ENCODE measurements at regions not wholly inside any gene's neighbourhood (a gene's known extent, or its start where the extent isn't known, plus 50 kb on each side); places are given as distances from the start of the nearest gene placed in this dataset.
"Not testable (repeated sequence)": the region's sequence is repeated elsewhere in the genome, so short reads cannot be mapped to it uniquely, and the experiment has no call there.

DNA sequence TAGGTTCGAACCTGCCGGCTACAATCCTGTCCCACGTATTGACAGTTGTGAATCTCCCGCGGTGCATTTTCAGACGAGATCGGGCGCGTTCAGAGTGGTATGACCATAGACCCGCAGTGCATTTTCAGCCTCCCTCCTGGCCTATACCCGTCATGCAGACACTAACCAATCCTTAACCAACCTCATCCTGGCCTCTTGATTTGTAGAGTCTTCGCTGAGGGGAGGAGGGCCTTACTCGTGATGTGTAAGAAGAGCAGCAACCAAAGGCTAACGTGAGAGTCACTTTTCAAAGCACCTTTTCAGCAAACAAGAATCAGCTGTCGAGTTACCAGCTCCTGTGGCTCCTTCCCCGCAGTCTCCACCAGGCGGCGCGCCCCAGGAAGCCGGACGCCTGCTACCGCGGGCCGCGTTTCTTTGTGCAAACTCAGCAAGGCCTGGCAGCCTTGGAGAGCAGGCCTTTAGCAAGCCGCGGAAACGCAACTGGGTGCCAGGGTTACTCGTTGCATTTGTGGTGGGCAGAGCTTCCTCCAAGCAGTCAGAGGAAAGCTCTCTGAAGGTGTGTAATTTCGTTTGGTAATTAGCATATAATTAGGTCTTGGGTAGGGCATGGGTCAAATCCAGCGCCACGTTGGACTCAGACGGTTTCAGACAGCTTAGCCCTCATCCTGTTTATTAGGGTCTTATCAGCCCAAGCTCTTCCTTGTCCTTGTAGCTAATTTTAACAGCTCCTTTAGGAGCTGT is 139.8 kb downstream of the OR2B2 start:
- peak; percentile 93 for DNase-seq (ENCODE audit: low read depth)

DNA sequence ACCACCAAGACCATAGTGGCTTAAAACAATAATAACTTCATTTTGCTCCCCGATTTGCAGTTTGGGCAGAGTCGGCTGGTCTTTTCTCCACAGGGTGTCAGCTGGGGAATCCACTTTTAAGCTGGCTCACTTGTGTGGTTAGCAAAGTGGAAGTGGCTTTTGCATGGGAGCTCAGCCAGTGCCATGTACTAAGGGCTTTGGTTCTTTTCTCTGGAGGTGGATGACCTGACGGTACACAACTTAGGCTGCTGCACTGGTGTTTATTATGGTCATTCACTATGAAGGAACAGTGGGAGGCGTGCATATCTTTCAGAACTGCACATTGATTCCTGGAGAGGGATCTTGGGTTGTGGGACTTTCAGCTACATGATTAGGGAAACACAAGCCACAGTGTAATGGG is 141.0 kb downstream of the OR2B2 start:
- no peak for DNase-seq (ENCODE audit: low read depth)

DNA sequence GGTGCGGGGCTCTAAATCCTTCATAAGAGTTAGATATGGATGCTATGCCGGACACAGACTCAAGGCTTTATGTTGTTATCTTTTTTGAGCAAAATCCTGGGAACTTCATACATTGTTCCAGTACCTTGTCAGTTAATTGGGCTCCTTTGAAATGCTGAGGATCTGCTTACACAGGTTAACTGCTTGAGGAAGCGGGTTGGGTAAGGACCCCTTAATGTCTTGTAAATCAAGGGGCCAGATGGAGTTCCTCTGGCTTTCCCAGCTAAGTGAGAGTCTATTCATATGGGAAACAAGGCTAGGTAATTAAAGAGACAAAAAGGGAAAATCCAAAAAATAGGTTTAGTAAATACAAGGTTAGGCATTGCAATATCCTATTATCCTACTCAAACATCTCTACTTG is 141.5 kb downstream of the OR2B2 start:
- no peak for DNase-seq (ENCODE audit: low read depth)

DNA sequence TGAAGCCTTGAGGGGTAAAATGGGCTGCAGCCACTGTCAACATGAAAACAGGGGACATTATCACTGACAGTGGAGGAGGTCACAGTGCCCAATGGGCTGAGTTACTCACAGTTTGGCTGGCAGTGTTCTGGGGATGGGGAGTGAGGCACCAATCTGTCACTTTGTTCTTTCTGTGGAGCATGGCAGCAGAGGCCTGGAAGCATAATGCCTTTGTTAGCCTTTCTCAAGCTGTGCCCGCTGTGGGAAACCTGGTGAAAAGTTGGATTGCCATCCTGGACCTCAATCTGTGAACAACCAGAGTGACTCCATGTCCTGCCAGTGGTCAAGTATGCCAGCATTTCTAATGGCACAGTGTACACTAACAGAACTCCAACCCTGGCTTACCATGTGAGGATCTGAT is 143.6 kb downstream of the OR2B2 start:
- DNase-seq (ENCODE audit: low read depth): no peak

DNA sequence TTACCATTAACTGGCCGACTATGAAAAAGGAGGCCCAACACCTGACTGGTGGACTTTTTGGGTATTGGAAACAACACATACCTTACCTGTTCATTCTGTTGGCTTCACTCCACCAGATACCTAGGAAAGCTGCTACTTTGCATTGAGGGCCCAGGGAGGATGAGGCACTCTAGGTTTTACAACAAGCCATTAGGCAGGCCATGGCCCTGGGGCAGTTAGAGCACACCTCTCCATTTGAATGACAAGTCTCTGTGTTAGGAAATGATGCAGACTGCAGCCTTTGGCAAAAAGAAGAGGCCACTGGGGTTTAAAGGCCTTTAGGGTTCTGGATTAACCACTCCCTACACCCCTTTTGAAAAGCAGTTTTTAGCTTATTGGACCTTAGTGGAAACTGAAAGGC is 144.3 kb downstream of the OR2B2 start:
- DNase-seq (ENCODE audit: low read depth): no peak

DNA sequence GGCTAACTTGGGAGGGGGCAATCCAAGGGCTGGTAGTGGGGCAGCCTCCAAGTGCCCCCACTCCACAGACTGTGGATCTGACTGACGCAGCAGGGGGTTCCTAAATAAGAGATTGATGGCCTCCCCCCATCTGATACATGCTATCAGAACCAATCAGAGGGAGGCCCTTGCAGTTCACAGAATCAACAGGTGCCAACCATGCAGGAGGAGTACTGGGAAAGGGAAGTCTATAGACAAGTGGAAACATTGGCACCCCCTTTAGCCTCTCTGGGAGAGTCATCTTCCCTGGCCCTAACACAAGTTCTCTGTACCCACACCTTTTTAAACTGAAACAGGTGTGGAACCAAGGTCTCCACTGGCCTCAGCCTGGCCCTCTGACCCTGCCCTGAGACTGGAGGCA is 145.8 kb downstream of the OR2B2 start:
- no peak for DNase-seq (ENCODE audit: low read depth)

DNA sequence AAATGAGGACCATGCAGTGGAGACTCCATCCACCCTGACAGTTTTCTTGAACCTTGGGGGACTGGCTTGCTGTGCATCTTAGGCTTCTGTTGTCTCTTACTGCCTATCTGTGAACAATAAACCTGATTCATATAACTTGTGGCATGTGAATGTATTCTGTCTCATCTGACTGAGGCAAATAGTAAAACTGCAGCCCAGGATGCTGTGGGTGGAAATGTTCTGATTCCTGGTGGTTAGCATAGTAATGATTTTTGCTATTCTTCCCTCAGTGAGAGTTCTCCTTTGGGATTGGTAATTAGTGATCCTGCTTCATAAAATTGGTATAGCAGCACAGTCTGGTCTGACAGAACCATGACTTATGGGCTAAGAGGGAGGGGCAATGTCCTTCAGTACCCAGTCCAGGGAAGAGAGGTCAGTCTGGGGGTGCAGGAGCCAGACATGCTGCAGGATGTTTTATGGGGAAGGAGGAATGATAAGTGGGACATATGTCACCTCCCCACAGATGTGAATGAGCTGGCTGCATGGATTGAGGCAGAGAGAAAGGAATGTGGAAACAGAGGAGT is 147.1 kb downstream of the OR2B2 start:
- no peak for DNase-seq (ENCODE audit: low read depth)

DNA sequence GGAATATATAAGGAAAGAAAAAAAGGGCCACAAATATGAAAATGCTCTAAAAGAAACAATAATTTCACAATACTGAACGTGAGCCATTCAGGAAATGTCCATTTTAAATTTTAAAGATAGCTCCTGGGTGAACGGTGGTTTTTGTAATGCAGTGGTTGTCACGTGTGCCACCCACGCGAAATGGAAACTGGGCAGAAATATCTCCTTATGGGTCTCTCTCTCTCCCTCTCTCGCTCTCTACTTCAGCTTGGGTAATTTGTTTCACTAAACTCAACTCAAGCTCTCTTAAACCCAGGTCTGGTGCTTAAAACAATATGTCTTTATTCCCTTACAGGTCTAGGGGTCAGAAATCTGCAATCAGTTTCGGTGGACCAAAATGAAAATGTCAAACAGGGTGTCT is 150.8 kb downstream of the OR2B2 start:
- peak; percentile 45 for DNase-seq (ENCODE audit: low read depth)

DNA sequence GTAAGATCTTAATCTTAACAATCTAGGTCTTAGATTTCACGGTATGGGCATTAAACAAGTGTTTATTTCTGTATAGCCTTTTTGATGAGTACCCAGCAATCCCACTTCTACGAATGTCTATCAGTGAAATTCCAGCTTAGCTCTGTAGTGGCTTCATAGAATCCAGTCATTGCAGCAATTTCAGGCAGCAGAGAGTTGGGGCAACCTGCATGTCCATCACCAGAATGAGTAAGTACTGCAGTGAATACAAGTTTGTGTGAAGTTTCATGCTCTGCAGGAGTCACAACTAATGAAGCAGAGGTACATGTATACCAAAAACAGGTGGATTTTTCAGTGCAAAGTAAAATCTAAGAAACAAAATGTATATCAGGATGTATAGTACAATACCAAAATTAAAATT is 151.7 kb downstream of the OR2B2 start:
- no peak for DNase-seq (ENCODE audit: low read depth)

DNA sequence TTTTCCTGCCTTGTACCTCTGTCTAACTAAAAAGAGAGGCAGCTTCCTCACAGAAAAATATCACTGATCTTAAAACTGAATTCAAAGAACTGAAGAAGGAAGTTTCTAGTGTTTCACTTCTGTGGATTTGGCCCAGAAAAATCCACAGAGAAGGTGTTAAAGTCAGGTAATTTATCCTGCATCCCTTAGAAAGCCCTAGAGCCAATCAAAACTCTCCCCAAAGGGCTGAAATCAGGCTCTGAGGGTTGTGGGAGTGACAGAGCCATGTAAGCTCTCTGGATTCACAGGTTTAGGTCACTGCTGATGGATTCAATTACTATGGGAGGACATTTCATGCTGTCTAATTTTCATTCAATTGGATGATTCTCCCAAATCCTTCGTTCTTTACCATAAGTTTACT is 152.3 kb downstream of the OR2B2 start:
- DNase-seq (ENCODE audit: low read depth): no peak

DNA sequence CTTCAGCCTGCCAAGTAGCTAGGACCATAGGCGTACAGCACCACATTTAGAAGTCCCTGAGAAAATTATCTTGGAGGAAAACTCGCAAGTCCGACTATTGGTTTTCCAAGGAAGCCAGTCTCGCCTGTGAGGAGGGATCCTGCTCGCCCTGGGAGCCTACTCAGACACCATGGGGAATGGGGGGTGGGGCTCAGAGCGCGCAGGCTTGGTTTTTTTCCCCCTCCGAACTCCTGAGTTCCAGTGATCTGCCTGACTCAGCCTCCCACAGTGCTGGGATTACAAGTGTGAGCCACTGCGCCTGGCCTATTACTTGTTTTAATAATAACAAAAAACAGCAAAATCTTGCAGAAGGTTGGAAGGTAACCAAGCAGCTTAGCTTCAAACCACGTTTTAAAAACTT is 153.7 kb downstream of the OR2B2 start:
- peak; percentile 20 for DNase-seq (ENCODE audit: low read depth)

DNA sequence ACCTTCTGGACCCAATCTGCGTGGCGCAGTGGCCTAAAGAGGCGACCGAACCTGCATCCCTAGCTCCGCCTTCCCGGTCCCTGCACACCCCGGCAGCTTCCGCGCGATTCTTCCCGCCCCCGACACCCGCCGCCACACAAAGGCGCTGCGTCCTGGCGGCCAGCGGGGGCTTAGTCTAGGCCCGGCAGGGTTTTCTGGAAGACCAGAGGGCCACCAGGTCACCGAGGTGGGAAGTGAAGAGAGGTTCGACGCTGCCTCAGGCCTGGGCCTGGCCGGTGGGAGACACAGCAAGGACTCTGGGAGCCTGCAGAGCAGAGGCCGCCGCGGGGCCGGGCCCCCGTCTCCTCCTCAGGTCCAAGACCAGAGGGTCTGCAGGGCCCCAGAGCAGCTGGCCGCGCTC is 154.9 kb downstream of the OR2B2 start:
- no peak for DNase-seq (ENCODE audit: low read depth)

DNA sequence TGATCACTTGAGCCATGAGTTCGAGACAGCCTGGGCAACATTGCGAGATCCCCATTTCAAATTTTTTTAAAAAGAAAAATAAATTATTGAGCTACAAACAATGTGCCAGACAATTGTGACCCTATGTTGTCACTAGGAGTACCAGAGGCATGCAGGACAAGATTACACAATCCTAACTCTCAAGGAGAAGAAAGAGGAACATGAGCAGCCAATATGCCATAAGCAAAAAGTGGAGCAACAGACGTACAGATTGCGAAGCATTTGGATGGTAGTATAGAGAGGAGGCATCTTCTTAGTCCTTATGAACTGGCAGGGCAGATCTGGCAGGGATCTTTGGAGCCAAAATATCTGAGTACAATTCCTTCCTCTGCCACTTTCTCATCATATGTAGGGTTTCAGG is 156.4 kb downstream of the OR2B2 start:
- DNase-seq (ENCODE audit: low read depth): no peak

DNA sequence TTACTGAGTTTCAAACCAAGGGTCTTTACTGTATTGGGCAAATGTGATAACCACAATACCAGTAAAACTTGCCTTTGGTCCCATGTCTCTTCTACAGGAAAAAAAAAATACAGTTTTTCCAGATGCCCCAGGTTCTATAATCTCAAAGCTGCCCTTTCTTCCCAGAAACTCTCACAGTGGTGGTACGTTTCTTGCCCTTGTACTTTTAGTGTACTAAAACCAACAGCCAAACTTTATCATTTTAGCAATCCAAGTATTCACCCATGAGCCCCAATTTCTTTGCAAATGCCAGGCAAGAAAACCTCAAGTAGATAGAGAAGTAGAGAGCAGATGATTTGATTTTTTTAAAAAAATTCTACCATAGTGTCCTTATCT is 157.8 kb downstream of the OR2B2 start:
- no peak for DNase-seq (ENCODE audit: low read depth)

DNA sequence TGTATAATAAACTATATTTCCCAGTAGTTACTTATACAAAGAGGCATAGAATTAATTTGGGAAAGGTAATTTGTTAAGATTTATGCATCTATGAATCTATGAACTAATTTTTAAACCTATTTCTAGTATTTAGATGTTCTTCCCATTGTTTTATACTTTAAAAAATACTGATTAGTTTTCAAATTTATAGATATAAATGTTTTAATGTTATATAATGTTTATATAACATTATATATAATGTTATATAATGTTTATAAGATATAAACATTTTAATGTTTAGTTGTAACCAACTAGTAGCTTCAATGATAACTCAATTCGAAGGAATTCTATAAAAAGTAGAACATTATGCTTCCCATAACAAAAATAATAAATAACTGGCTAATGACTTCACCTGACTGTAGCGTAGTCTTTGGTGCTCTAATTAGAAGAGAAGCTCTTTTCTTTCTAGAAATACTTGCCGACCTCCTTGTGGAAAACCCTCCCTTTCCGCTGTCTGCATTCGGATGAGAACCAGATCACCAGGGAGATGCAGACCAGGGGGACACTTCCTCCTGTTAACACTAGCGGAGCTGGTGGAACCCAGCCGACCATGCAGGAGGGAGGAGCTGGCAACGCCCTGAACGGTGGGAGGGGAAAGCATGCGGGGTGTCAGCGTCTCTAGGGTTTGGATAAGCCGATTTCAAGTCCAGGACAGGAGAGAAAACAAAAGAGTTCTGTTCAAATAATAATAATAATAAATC is 158.4 kb downstream of the OR2B2 start:
- peak; percentile 86 for DNase-seq (ENCODE audit: low read depth)

DNA sequence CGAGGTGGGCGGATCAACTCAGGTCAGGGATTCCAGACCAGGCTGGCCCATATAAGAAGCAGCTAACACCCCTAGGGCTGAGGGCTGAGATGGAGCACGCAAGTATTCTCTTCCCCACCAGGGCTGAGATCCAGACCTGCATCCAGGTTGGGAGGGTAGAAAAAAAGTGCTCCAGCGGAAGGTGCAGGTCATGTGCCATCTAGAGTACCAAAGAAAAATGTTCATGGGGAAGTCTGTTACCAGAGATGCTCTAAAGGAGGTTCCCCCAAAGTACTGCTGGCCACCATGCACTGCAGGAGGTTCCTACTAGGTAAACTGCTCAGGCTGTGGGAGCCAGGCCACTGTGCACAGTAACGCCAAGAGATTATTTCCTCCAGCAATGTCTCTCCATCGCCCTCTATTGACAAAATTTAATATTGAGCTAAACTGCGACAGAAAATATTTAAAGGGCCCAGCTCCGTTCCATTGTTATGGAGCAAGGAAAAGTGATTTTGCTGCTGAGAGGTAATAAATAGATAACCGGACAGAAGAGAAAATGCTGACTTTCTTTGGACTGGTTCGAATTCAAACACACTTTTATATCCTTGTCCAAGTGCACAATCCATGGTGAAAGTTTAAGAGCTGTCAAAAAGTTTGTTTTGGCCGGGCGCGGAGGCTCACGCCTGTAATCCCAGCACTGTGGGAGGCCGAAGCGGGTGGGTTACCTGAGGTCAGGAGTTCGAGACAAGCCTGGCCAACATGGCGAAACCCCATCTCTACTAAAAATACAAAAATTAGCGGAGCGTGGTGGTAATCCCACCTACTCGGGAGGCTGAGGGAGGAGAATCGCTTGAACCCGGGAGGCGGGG is 159.9 kb downstream of the OR2B2 start:
- peak; percentile 76 for DNase-seq (ENCODE audit: low read depth)

DNA sequence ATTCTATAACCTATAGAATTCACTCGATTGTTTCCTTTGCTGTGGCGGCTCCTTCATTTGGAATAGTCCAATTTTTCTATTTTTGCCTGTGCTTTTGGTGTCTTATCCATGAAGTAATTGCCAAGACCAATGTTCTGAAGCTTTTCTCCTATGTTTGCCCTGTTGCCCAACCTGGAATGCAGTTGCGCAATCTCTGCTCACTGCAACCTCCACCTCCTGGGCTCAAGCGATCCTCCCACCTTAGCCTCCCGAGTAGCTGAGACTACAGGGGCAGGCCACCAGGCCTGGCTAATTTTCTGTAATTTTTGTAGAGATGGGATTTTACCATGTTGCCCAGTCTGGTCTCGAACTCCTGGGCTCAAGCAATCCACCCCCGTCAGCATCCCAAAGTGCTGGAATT is 163.5 kb downstream of the OR2B2 start:
- no peak for DNase-seq (ENCODE audit: low read depth)

DNA sequence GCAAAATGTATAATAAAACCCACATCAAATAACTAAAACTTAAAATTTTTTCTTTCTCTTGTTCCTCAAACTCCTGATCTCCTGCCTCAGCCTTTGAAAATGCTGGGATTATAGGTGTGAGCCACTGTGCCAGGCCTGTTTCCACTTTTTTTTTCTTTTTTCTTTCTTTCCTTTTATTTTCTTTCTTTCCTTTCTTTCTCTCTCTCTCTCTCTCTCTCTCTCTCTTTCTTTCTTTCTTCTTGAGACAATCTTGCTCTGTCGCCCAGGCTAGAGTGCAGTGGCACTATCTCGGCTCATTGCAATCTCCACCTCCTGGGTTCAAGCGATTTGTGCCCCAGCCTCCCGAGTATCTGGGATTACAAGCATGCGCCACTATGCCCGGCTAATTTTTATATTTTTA is 164.6 kb downstream of the OR2B2 start:
- no peak for DNase-seq (ENCODE audit: low read depth)

DNA sequence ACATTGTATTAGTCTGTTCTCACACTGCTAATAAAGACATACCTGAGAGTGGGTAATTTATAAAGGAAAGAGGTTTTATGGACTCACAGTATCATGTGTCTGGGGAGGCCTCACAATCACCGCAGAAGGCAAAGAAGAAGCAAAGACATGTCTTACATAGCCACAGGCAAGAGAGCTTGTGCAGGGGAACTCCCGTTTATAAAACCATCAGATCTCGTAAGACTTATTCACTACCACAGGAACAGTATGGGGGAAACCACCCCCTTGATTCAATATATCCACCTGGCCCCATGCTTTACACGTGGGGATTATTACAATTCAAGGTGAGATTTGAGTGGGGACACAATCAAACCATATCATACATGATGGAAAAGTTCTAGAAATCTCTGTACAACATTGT is 165.3 kb downstream of the OR2B2 start:
- DNase-seq (ENCODE audit: low read depth): not testable (repeated sequence)

DNA sequence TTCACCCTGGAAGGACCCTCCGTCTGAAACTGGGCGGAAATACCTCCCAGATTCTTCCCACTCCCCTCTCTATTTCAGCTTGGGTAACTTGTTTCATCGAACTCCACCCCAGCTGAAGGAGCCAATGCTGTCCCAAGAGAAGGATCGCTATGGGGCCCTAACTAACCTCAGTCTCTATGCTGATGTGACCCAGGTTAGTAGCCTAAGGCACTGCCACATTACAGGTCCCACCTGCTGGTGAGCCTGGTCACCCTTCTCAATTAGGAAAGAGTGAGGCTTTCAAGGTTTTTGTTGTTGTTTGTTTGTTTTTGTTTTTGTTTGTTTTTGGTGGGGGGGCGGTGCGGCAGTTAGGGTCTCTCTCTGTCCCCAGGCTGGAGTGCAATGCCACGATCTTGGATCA is 168.4 kb downstream of the OR2B2 start:
- no peak for DNase-seq (ENCODE audit: low read depth)

DNA sequence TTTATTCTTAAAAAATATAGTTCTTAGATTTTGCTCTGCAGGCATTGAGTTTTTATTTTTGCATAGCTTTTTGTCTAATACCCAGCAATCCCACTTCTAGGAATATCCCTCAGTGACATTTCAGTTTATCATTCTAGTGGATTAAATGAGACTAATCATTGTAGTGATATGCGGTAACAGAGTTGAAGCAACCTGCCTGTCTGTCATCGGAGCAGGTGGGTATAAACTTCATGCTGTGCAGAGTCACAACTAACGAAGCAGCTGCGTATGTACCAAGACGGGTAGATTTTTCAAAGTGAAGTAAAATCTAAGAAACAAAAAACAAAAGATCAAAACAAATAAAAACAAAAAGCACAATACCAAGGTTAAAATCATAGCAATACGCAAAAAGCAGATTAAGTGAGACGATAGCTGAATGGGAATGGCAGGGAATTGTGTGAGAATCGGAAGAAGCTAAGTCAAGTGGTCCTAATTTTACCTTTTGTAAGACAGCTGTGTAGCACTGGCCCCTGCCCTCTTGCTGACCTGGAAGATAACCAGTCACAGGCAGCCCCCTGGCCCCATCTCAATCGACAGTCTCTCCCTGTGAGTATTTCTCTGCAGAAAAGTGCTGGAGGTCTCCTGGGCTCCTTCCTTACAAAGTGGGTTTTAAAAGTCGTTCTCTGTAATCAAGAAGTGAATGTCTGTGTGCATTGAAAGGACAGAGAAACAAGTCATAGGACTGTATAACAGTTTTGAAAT is 169.2 kb downstream of the OR2B2 start:
- DNase-seq (ENCODE audit: low read depth): no peak

DNA sequence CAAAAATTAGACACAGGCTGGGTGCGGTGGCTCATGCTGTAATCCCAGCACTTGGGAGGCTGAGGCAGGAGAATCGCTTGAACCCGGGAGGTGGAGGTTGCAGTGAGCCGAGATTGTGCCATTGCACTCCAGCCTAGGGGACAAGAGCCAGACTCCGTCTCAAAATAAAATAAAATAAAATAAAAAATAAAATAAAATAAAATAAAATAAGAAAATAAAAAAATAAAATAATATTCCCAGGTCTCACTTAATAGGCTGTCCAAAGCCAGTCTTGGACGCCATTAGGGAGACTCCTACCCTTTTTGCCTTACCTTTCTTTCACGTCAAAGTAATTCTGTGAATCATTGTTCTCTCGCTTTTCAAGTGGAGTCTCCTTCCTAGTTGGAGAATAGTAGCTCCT is 172.3 kb downstream of the OR2B2 start:
- not testable (repeated sequence) for DNase-seq (ENCODE audit: low read depth)

Data from iris pigment epithelial cell (primary cell).